WTC11 (cell line): ENCODE measurements at regions not wholly inside any gene's neighbourhood (a gene's known extent, or its start where the extent isn't known, plus 50 kb on each side); places are given as distances from the start of the nearest gene placed in this dataset.

Source experiments
- ATAC-seq: fragments of 200-7000 bp; cut with Tn5 transposase; 2 replicates; pipeline ENCODE4 v1.10.0; 2021; ENCODE audit warnings: mild to moderate bottlenecking, moderate library complexity
- CTCF ChIA-PET: fragments of 300-600 bp; sonication (Branson Sonifier 250); formaldehyde crosslinking; loops from one replicate; lab custom pipeline; 2021; ENCODE audit warnings: antibody characterized with exemption; lab: Charles Lee
- POLR2A ChIA-PET: fragments of 350-600 bp; sonication (Branson Sonifier 250); formaldehyde crosslinking; loops from one replicate; lab custom pipeline; 2021; ENCODE audit warnings: antibody characterized with exemption; lab: Charles Lee
- DNase-seq: peaks from one replicate; pipeline ENCODE4 v3.0.0; 2021; ENCODE audit warnings: low spot score
- H3K27ac Mint-ChIP-seq: 2 replicates; pipeline ENCODE4 v1.8.0; 2021; ENCODE audit warnings: mixed read lengths
- H3K27me3 Mint-ChIP-seq: 2 replicates; pipeline ENCODE4 v1.8.0; 2021; ENCODE audit warnings: low read depth, mild to moderate bottlenecking, moderate library complexity, mixed read lengths
- H3K36me3 Mint-ChIP-seq: 2 replicates; pipeline ENCODE4 v1.8.0; 2021; ENCODE audit warnings: mixed read lengths
- H3K4me1 Mint-ChIP-seq: 2 replicates; pipeline ENCODE4 v1.8.0; 2022; ENCODE audit warnings: mixed read lengths
- H3K4me3 Mint-ChIP-seq: 2 replicates; pipeline ENCODE4 v1.8.0; 2021; ENCODE audit warnings: mild to moderate bottlenecking, moderate library complexity, mixed read lengths
- H3K9me3 Mint-ChIP-seq: 2 replicates; pipeline ENCODE4 v1.8.0; 2021; ENCODE audit warnings: mixed read lengths
- AR ChIP-seq: fragments of 250-450 bp; sonication (Bioruptor Pico); IDR thresholded peaks from 2 replicates; pipeline ENCODE4 v1.9.0; 2021; ENCODE audit warnings: mild to moderate bottlenecking
- ARID4B ChIP-seq: sonication (generic); formaldehyde crosslinking; IDR thresholded peaks from 2 replicates; pipeline ENCODE4 v1.8.0; 2023; ENCODE audit warnings: missing genetic modification reagents, mild to moderate bottlenecking, borderline replicate concordance
- CBFB ChIP-seq: sonication (generic); formaldehyde crosslinking; IDR thresholded peaks from 2 replicates; pipeline ENCODE4 v1.8.1; 2022; ENCODE audit warnings: mild to moderate bottlenecking, low read depth, missing genetic modification reagents
- CTCF ChIP-seq: fragments of 200-600 bp; IDR thresholded peaks from 2 replicates; pipeline ENCODE4 v1.8.0; 2022; ENCODE audit warnings: antibody characterized with exemption
- ELF4 ChIP-seq: sonication (generic); formaldehyde crosslinking; IDR thresholded peaks from 2 replicates; pipeline ENCODE4 v1.8.1; 2022; ENCODE audit warnings: low read depth, mild to moderate bottlenecking, moderate library complexity, missing genetic modification reagents
- EMX1 ChIP-seq: fragments of 250-450 bp; sonication (Bioruptor Pico); IDR thresholded peaks from 2 replicates; pipeline ENCODE4 v1.8.0; 2021; ENCODE audit warnings: mild to moderate bottlenecking
- FOXP4 ChIP-seq: sonication (generic); formaldehyde crosslinking; IDR thresholded peaks from 2 replicates; pipeline ENCODE4 v1.8.0; 2022; ENCODE audit warnings: mild to moderate bottlenecking, missing genetic modification reagents
- MLX ChIP-seq: sonication (generic); formaldehyde crosslinking; IDR thresholded peaks from 2 replicates; pipeline ENCODE4 v1.8.1; 2023; ENCODE audit warnings: mild to moderate bottlenecking, missing genetic modification reagents, moderate library complexity
- NR2C2 ChIP-seq: sonication (generic); formaldehyde crosslinking; IDR thresholded peaks from 2 replicates; pipeline ENCODE4 v1.8.0; 2022; ENCODE audit warnings: mild to moderate bottlenecking, missing genetic modification reagents
- PREB ChIP-seq: sonication (generic); formaldehyde crosslinking; IDR thresholded peaks from 2 replicates; pipeline ENCODE4 v1.8.1; 2022; ENCODE audit warnings: mild to moderate bottlenecking, missing genetic modification reagents, moderate library complexity, borderline replicate concordance
- TEAD4 ChIP-seq: sonication (generic); formaldehyde crosslinking; IDR thresholded peaks from 2 replicates; pipeline ENCODE4 v1.8.0; 2022; ENCODE audit warnings: mild to moderate bottlenecking, missing genetic modification reagents
- USF1 ChIP-seq: sonication (generic); formaldehyde crosslinking; IDR thresholded peaks from 2 replicates; pipeline ENCODE4 v1.8.0; 2022; ENCODE audit warnings: mild to moderate bottlenecking, missing genetic modification reagents
- USF2 ChIP-seq: sonication (generic); formaldehyde crosslinking; IDR thresholded peaks from 2 replicates; pipeline ENCODE4 v1.8.1; 2023; ENCODE audit warnings: mild to moderate bottlenecking, missing genetic modification reagents, moderate library complexity
- ZNF671 ChIP-seq: fragments of 250-450 bp; sonication (Bioruptor Pico); IDR thresholded peaks from 2 replicates; pipeline ENCODE4 v1.8.0; 2021; ENCODE audit warnings: mild to moderate bottlenecking

- no peak for TF ChIP-seq AR (CRISPR knock-in tag)
Measured at GRCh38 chr13:78409172-78409571, 194.2 kb downstream of the POU4F1 start (continued).

- no peak overlapping the region for H3K4me3 Mint-ChIP-seq
- POLR2A ChIA-PET = no interaction called here
- H3K9me3 Mint-ChIP-seq = no peaks in the 10 kb centered on the region
- DNase-seq = no peak
- no peak overlapping the region for H3K27ac Mint-ChIP-seq
- peaks cover 26% of the 10 kb centered on the region for H3K4me1 Mint-ChIP-seq
- H3K36me3 Mint-ChIP-seq = no peaks in the 10 kb centered on the region
- H3K27me3 Mint-ChIP-seq = no peaks in the 10 kb centered on the region
- no peak for TF ChIP-seq PREB (CRISPR knock-in tag)
- no peak for TF ChIP-seq ZNF671
- TF ChIP-seq MLX (CRISPR knock-in tag) = no peak
- TF ChIP-seq FOXP4 (CRISPR knock-in tag) = no peak
- no peak for TF ChIP-seq ELF4 (CRISPR knock-in tag)
- TF ChIP-seq CBFB (CRISPR knock-in tag) = no peak
- no peak for TF ChIP-seq USF2 (CRISPR knock-in tag)
- no peak for TF ChIP-seq CTCF
- no peak for TF ChIP-seq EMX1
- no peak for TF ChIP-seq NR2C2 (CRISPR knock-in tag)
- no peak for TF ChIP-seq USF1 (CRISPR knock-in tag)
- TF ChIP-seq TEAD4 (CRISPR knock-in tag) = no peak
- TF ChIP-seq ARID4B (CRISPR knock-in tag) = no peak
- TF ChIP-seq, all 79 proteins: peak for 0
- CTCF ChIA-PET = no interaction called here
- no peak for ATAC-seq
Measured at GRCh38 chr13:78404846-78405360, 198.4 kb downstream of the POU4F1 start.
